GM19452 (cell line): ENCODE measurements at regions not wholly inside any gene's neighbourhood (a gene's known extent, or its start where the extent isn't known, plus 50 kb on each side); places are given as distances from the start of the nearest gene placed in this dataset.

Experiments used
- ATAC-seq: cut with Tn5 transposase; IDR thresholded peaks from one replicate; pipeline ENCODE4 v1.9.1; 2021; ENCODE audit not compliant: unreplicated experiment

DNA sequence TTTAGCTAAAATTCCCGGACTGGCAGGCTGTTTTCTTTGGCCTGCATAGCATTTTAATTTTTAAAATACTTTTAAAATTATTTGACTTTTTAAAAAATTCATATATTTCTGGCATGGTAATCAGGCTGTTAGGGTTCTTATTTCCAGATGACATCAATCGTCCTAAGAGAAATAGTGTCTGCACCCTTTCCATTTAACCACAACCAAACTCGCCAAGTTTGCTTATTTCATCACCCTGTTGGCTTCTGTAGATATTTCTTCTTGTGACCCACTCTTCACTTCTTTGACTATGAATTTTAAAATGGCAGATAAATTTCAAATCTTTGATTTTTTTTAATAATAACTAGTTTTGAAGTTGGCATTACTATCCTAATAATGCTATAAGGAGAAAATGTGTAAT, 675.7 kb upstream of the FTMT start:
- no peak for ATAC-seq

DNA sequence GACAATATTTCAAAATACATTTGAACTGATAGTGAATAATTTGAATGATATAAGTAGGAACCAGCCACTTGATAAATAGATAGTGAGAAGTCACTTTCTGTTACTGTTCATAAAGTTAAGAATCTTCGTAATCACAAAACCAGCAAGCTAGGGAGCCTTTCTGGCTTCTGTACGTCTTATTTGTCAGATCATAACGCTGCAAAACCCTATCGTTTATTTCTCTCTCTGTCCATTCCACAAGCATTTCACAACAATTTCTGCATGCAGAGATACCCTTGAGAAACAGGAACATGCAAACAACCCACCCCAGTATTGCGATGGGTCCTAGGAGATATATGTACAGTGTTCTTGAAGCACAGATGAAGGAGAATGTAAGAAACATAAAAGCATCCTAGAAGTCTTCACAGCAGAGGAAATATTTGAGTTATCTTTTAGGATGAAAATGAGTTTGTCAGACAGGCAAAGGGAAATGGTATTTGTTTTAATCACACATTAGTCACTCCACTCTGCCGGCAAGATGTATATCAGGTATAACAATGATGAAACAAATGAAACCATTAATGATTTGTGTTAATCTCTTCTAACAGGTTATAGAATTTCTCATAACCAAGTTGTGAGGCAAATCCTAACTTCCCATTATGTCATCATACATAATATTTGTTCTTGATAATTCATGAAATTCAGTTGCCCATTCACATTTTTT, 668.7 kb upstream of the FTMT start:
- ATAC-seq = no peak

DNA sequence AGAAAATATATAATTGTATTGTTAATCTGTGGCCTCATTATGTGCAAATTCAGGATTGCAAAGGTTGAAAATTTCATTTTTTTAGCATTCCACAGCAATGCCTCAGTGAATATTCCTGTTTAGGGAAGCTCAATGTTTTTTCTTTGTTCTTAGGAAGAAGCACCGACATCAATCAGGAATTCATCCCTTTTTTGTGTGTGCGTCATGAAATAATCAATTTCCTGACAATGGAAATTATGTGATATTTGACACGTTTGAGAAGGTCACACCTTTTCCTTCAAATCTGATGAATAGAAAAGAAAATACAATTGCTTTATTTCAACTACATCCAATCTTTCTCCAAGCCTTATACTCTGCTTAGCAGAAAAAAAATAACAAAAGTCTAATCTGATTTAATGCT, 662.8 kb upstream of the FTMT start:
- no peak for ATAC-seq

DNA sequence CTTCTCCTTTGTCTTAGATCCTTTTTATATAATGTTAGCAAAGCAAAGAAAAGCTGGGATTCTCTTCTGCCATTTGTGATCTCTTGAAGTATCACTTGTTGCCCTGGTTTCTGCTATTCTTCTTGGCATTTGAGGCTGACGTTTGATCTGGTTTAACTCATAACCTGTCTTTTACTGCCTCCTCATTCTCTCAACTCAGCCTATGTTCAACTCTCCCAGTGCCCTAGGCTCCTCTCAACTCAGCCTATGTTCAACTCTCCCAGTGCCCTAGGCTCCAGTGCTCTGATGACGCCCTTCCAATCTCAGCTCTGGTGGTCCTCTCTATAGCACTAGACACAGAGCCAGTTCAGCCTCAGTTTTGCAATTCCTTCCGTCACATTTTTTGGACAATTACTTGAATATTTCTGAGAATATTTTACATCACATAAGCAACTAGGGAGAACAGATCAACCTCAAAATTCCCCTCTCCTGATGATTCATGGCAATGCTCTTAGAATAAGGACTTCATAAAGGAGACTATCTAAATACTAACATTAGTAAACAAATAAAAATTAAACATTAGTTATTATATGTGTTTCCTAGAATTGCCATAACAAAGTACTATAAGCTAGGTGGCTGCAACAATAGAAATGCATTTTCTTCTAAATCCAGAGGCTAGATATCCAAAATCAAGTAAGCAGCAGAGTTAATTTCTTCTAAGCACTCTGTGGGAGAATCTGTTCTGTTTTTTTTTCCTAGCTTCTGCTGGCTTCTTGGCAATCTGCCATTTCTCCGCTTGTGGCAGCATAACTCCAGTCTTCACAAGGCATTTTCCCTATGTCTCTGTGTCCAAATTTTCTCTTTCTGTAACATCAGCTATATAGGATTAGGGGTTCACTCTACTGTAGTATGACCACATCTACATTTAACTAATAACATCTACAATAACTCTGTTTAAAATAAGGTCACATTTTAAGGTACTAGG, 662.1 kb upstream of the FTMT start:
- ATAC-seq = no peak

DNA sequence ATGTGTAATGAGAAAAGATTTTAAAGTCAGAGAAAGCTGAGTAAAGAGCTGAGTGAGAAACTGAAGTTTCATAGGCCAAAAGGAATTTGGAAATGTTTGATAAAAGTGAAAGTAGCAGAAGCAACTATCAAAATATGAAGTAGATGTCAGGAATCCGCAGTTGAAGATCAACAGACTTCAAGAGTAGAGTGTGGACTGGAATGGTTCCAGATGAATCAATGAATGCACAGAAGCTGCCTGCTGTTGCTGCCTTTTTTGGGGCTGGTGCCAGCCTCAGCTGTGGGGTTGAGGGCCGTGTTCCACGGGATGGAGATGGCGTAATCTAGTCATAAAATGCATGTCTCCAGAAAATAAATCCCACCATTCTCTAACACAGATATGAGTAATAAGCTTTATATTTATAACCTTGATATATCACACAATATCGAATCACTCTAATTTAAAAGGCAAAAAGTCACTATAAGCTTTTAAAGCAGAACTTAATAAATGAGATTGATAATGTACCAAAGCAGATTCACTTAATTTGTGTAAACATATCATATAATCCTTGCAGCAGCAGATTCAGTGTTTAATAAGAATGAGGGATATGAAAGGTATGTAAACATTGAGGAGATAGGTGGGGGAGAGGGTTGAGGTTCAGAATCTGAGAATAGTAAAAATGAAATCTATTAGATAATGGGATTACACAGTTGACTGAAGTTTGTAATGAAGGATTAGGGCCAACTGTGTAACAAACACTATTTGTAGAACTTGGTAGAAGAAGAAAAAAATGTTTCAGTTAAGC, 652.3 kb upstream of the FTMT start:
- no peak for ATAC-seq

DNA sequence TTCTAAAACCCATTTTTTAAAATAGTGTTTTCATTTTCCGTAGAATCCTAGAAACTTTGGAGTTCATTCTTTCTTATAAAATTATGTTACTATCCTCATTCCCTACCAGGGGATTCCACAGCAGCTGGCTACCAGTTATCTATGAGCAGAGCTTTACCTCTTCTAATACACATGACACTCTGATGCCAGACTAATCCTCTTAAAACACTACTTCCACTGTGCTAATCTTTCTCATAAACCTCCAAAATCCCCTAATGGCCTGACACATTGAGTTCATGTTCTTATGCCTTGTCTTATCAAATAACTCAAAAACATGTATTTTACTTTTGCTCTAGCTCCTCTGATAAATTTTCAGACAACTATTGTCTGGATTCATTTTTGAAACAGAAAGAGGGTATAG, 633.6 kb upstream of the FTMT start:
- ATAC-seq = no peak

DNA sequence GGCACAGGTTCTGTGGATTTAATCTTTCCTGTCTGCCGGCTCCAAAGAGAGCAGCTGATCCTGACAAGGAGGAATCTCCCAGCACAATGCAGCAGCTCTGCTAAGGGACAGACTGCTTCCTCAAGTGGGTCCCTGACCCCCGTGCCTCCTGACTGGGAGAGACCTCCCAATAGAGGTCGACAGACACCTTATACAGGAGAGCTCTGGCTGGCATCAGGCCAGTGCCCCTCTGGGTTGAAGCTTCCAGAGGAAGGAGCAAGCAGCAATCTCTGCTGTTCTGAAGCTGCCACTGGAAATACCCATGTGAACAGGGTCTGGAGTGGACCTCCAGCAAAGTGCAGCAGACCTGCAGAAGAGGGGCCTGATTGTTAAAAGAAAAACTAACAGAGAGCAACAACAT, 630.2 kb upstream of the FTMT start:
- no peak for ATAC-seq

DNA sequence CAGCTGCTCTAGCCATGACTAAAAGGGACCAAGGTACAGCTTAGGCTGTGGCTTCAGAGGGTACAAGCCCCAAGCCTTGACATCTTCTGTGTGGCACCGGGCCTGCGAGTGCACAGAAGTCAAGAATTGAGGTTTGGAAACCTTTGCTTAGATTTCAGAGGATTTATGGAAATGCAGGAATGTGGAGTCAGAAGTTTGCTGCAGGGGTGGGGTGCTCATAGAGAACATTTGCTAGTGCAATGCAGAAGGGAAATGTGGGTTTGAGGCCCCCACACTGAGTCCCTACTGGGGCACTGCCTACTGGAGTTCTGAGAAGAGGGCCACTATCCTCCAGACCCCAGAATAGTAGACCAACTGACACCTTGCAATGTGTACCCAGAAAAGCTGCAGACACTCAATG, 624.9 kb upstream of the FTMT start:
- no peak for ATAC-seq

DNA sequence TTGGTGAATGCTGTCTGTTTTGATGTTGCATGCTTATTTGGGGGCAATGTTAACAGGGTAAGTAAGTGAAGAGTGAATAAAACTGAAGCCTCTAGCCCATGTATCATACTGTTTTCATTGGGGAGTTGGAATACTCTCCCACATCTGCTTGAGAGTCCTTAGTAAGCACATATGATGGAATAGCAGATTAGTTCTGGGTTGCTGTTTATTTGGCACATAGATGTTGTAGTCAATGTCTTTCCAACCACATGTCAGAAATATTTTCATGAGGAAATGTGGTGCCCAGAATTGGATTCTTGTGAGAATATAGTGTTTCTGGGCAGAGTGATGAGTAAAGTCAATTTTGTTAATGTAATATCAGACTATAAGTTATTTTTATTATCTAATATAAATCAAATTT, 611.7 kb upstream of the FTMT start:
- no peak for ATAC-seq

DNA sequence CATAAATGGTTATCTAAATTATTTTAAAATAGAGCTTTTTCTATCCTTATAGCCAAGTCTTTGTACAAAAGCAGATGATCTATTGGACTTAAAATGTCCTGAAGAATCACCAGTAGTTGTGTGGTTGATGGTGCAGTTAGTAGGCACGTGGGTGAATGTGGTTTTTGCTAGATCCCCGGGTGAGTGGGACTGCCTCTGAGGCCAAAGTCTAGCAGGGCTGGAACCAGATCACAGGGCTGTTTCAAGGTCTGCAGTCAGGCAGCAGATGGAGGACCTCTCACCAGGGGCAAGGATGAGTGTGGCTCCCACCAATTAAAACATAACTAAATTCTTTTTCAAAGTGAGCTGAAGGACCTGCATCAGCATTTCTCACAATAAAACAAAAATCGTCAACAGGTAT, 604.7 kb upstream of the FTMT start:
- ATAC-seq = no peak

DNA sequence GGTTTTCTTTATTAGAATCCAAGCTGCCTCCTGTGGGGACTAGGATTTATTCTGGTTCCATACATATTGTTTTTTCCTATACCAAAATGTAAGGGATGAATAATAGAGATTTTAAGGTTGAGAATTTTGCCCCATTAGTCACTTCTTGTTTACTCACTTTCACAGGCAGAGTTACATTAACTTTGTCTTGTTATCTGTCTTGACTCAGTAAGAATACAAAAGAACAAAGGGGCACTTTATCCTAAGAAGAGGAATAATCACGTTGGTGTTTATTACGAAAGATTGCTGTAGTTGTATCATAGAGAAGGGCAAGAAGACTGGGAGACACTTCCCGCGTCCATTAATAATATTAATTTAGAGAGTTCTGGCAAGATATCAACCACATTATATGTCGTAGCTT, 599.7 kb upstream of the FTMT start:
- no peak for ATAC-seq

DNA sequence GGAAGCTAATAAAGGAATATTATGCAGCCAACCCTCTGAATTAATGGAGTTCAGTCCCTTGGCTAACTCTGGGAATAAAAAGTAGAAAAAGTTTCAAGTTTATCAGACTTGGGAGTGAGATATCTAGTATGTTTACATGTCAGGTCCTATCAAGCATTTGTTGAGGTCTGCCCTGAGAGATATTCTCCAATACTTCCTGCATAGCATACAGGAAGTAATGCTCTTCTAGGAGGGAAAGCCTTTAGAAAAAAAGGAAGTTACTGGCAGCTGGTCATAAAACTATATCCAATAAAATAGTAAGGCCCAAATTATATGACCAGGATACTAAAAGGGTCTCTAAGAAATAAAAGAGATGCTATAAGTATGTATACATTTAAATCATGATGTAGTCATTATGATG, 594.1 kb upstream of the FTMT start:
- no peak for ATAC-seq

DNA sequence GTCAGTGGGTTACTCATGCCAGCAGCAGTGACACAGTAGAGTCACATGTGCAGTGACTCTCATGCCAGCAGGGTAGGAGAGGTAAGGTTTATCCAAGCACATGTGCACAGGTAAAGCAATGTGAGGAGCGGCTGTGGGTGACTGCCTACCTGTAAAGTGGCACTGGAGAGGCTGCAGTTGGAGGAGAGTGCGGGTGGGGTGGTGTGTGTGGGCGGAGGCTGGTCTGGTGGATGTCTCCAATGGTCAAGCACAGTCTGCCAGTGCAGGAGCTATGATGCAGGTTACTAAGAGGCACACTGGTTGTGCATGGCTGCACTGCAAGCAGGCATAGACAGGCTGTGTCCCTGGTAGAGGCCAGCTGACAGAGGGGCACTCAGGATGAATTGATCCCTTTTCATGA, 588.2 kb upstream of the FTMT start:
- no peak for ATAC-seq

DNA sequence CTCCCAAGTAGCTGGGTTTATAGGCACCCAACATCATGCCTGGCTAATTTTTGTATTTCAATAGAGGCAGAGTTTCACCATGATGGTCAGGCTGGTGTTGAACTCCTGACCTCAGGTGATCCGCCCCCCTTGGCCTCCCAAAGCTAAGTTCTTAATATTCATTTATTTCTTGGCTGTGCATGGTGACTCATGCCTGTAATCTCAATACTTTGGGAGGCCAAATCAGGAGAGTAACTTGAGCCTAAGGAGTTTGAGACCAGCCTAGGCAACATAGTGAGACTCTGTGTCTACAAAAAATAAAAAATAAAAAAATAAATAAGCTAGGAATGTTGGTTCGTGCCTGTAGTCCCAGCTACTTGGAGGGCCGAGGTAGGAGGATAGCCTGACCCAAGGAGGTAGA, 587.1 kb upstream of the FTMT start:
- ATAC-seq = no peak

DNA sequence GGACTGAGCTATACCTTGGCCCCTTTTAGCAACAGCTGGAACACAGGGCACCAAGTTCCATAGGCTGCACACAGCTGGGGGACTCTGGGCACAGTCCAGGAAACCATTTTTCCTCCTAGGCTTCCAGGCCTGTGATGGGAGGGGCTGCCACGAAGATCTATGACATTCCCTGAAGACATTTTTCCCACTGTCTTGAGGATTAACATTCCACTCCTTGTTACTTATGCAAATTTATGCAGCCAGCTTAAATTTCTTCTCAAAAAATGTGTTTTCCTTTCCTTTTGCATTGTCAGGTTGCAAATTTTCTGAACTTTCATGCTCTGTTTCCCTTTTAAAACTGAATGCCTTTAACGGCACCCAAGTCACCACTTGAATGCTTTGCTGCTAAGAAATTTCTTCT, 580.1 kb upstream of the FTMT start:
- no peak for ATAC-seq

DNA sequence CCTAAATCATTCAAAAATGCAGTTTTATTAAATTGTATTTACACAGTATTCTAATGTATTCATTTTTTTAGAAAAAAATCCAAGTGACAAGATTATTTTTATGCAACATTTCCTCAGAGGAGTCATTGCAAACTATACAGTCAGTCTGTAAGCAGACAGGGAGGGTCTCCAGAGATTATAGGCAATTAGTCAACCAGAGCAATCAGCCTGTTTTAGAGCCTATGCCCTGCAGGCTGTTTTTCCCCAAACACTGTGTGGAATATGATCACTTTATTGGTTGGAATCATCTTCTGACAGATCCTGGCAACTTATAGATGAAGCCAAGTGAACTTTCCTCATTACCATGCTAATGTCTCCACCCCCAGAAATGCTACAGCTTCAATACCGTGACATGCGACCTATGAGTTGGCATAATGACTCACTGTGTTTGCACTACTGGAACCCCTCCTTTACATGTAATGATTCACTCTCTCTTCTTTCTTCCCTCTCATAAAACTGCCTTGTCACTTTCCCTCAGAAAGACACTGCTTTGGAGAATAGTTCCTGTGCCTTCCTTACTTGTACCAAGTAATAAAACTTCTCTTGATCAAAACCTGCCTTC, 577.7 kb upstream of the FTMT start:
- ATAC-seq = no peak

DNA sequence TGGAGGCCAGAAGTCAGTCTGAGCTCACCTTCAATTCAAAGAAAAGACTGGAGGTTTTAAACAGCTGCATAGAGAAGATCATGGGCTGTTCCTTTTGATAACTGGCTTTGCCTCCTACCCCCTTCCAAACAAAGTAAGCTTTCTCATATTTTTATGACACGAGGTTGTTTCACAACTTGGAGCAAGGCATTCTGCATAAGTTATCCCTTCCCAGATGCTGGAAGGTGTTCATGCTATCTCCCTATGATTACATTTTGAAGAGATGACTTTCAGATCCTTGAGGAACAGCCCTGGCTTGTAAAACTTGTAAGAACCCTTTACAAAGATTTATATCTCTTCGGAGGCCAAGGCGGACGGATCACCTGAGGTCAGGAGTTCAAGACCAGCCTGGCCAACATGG, 571.9 kb upstream of the FTMT start:
- ATAC-seq = no peak

DNA sequence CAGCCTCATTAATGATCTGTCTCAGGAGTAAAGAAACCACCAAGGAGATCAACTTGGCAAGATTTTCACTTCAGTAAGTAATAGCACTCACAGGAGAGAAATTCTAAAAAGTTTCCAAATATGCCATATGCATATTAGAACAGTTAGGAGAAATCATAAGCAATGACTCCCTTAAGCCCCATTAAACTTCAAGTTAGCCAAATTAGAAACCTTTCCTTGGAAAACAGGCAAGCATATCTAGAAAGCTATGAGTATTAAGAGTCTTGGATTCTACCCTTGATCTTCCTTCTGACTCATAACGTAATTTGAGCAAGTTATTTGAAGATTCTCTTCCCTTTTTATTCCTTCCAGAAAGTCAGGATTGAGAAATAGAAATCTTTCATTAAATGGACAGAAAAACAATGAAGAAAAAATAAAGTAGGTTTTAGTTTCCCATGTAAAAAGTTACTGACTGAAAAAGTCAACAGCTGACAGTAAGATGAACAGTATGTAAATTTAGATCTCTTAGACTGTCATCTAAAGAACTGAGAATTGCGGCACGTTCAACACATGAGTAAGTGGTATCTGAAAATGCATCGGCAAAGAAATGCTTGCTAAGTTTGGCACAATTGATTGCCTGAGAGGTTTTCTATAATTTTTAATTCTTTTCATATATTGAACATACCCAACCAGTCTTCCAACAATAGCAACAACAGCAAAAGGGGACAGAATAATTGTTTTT, 565.7 kb upstream of the FTMT start:
- no peak for ATAC-seq

DNA sequence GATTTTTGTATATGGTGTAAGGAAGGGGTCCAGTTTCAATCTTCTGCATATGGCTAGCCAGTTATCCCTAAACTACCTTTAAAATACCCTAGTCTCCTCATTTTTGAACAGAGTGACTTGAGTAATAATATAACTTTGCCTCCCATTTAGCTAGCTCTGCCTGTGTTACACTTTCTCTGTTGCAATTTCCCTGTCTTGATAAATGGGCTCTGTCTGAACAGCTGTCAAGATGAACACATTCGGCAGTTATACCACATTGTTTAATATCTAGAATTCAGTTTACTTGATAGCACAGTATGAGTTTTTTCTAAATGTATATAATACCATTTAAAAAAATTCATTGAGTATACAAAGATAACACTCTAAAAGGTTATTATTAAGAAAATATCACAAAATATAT, 562.9 kb upstream of the FTMT start:
- ATAC-seq = no peak

DNA sequence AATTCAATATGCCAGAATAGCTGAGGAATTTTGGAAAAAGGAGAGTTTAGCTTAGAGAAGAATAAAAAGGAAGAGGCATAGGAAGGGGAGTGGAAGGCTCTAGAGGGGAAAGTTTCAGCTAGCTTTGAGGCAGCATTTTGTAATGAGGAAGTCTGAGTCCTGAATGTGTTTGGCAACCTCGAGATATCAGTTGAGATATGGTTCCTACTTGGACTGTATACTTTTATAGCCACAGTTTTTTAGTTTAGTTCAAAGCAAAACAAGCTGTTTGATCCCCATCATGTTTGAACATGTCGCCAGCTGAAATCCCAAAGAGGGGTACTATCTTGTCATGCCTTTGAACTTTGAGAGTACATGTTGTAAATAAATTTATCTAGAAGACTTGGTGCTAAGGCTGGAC, 559.0 kb upstream of the FTMT start:
- ATAC-seq = no peak

DNA sequence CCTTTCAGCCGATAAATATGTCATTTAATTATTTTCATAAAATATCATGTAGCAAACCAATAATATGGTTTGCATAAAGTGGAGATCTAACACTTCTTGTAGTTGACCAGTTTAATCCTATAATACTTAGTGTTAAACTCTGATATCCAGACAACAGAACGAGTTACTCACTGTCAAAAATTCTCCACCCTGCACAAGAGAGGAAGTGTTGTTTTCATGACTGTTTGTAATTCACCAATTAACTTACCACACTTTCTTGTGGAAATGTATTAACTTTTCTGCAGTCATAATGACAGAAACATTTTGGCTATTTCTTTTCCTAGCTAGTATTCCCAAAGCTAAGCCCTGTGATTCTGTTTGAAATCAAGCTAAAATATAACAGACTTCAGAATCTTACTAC, 555.3 kb upstream of the FTMT start:
- no peak for ATAC-seq
